ENCODE measurements at regions not wholly inside any gene's neighbourhood (a gene's known extent, or its start where the extent isn't known, plus 50 kb on each side); places are given as distances from the start of the nearest gene placed in this dataset.
"Not testable (repeated sequence)": the region's sequence is repeated elsewhere in the genome, so short reads cannot be mapped to it uniquely, and the experiment has no call there.

DNA sequence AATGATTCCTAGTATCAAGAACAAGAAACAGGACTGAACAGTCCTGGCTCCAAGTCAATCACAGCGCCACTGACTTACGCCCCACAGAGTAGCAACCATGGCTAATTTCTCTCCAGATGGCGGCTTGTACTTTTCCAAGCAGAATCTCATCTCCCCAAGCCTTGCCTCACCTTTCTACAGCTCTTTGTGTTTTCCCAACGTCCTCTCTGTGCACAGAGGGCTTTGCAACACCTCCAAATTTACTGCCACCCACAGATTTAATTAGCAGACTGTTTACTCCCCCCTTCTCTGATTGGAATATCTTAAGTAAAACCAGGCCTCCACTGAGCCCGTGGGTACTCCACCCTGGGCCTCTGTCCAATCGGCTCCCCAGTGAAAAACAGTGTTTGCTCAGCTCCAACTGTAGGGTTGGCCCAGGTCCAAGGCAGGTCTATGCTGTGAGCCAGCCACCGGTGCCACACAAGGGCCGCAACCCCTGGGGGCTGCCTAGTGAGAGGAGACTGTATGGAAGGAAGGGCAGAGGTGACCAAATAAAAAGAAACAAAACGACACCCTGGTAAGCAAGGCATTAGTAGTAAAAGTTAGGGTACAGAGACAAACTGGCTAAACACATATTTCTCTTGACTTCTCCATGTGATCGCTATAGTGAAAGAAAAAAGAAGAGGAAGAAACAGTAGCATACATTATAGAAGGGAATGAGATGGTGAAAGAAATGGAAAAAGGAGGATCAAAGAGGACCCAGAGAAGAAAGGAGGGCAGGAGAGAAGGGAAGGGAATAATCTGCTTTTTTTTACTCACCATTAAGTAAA, 128.4 kb upstream of the SOD1 start:
- no peak for DNase-seq

DNA sequence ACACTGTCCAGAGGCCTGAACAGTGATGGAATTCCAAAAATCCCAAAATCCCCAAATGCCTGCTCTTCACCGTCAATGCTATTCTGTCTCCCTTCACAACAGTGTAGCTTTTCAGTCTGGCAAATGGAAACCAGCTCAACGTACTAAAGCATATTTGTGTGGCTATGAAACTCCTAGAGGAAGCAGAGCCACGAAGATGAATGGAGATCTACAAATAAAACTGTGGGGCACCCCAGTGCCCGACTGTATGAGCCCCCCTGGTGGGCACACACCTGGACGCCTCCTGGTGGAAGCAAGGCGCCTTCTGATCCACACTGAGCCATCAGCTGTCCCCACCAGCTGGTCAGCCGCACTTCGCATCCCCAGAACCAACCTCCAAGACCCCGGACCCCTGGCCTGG, 129.1 kb upstream of the SOD1 start:
- DNase-seq = no peak

- DNase-seq = no peak
Observed at GRCh38 chr21:31529406-31529805, 130.1 kb upstream of the SOD1 start.

- DNase-seq = no peak
Observed at GRCh38 chr21:31526040-31526439, 133.5 kb upstream of the SOD1 start.

DNA sequence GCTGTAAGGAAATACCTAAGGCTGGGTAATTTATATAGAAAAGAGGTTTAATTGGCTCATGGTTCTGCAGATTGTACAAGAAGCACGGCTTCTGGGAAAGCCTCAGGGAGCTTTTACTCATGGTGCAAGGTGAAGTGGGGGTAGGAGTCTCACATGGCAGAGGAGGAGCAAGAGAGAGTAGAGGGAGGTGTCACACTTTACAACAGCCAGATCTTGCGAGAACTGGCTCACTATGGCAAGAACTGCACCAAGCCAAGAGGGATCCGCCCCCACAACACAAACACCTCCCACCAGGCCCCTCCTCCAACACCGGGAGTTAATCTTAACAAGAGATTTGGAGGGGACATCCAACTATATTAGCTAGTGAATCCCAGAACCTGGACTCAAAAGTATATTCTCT, 135.4 kb upstream of the SOD1 start:
- DNase-seq = no peak

GRCh38 chr21:31521515-31521914, 138.0 kb upstream of the SOD1 start:
- no peak for DNase-seq

DNA sequence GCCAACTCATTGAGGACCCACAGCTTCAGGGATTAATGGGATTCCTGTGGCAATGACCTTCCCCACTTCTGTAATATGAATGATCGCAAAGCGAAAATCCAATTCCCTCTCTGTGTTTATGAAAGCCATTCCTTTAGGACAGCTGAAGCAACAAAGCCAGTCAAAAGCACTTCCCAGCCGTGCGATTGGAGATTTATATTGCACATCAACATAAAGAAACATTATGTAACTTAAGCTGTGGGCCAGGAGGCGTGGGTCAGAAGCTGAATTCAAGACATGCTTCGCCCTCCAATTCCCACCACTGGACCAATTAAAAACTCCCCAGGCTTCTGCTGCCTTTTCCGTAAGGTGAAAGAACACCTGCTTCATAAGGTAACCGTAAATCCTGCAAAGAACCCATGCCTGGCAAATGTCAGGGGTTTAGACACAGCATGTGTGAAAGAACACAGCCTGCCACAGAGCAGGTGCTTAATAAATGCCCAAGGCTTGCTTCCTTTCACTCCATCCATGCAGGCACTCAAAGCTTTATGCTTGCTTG, 138.9 kb upstream of the SOD1 start:
- no peak for DNase-seq

- DNase-seq = no peak
Observed at GRCh38 chr21:31518580-31518979, 140.9 kb upstream of the SOD1 start.

DNA sequence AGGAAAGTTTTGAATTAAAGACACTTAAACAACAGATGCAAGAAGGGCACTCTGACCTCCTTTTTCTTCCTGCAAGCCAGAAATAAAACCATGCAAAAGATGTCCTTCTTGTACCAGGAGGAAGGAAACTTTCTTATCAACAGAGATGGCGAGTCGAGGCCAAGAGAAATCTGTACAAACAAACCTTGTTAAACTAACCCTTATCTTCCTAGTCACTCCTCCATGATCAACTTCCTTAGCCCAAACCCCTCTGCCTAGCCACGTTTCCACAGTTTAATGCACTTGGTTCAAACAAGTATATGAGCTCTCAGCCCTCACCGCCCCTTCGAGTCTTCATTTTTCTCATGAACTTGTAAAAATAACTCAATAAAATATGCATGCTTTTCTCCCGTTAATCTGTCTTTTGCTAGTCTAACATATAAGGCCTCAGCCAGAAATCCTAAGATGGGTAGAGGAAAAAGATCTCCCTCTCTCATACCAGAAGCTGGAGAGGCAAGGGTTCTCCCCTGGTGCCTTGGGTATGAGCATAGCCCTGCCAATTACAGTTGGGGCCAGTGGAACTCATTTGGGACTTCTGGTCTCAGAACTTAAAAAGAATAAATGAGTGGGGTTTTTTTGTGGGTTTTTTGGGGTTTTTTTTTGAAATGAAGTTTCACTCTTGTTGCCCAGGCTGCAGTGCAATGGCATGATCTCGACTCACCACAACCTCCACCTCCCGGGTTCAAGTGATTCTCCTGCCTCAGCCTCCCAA, 141.7 kb upstream of the SOD1 start:
- DNase-seq = no peak

DNA sequence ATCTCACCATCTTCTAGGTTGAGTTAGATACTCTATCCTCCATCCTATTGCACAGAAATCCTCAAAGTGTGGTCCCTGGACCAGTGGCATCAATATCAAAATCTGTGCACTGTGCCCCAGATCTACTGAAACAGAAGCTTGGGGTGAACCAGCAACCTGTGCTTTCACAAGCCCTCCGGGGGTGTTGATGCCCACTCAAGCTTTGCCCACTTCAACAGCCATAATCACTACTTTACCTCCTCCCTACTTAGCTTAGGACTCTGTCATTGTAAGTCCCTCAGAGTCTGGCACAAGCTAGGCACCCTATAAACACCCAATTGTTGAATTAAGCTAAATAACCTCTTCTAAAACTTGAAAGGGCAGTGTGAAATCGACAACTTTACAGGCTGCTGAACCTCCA, 144.2 kb upstream of the SOD1 start:
- no peak for DNase-seq

- DNase-seq = no peak
Observed at GRCh38 chr21:31514598-31514997, 144.9 kb upstream of the SOD1 start.

DNA sequence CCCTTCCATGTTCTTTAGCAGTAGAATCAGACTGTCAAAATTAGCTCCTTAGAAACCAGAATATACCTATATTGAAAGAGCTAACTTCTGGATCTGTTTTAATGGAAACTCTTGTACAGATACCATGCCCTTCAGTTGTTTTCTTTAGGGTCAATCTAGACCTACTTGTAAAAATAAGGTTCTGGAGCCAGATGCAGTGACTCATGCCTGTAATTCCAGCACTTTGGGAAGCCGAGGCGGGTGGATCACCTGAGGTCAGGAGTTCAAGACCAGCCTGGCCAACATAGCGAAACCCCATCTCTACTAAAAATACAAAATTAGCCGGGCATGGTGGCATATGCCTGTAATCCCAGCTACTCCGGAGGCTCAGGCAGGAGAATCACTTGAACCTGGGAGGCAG, 146.0 kb upstream of the SOD1 start:
- not testable (repeated sequence) for DNase-seq

GRCh38 chr21:31511999-31512398, 147.5 kb upstream of the SOD1 start:
- not testable (repeated sequence) for DNase-seq

- no peak for DNase-seq
Observed at GRCh38 chr21:31511258-31511657, 148.2 kb upstream of the SOD1 start.

DNA sequence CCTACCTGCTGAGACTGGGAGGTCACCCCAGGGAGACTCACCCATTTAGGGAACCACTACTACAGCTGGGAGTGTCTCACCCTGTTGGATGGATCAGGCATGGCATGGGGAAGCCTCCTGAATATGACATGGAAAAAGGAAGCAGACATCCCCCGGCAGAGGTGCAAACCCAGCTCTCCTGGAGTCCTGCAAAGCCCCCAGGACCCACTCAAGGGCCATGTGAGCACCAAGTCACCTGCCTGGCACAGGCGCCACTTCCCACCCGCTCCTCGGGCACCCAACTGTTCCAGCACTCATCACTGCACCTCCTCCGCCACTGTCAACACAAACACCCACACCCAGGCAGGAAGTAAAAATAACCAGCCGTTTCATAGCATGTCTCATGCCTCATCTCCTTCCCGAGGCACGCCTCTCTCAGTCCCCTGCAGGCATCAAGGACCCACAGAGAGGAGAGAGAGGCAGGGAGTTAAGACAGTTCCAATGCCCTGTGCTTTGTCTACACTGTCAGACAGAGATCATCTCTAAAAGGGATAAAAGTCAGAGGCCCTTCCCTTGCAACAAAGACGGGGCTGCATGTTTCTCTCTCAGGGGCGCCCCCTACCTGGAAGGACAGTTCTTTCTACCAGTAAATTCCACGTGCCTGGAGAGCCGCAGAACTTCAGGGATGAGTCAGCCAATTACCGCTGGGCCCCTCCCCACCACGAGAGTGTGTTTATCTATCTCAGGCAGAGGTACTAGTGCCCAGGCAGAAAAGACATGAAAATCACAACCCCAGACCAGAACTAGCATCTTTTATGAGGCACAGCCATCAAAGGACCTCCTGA, 150.1 kb upstream of the SOD1 start:
- DNase-seq = no peak

DNA sequence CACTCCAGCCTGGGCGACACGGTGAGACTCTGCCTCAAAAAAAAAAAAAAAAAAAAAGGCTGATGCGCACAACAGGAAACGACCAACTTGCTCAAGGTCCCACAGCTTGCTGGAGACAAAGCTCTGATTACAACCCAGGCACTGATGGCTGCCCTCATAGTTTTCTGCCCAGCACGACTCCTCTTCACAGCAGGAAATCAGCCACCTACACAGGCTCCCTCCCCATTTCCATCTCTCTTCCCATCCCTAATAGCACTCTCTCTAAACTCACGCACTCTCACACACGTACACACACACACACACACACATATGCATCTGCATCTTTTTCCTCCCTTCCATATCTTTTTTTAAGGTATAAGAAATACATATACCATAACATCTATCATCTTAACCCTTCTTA, 153.5 kb upstream of the SOD1 start:
- DNase-seq = no peak

DNA sequence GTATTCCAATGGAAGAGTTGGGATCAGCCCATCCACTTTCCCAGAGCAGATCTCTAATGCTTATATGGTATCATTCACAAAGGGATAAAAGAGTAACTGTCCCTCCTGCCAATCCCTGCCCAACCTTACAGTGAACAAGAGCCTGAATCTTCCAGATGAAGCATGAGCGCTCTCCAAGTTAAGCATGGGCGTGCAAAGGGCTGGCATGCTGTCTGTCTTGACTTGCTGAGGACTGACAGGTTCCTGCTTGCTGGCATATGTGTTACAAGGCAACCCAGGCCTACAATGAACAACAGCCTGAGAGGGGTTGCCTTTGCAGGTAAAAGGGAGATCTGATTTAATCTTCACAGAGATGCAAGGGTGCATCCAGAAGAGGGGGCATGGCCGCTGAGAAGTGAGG, 155.6 kb upstream of the SOD1 start:
- DNase-seq = no peak

GRCh38 chr21:31503467-31503866, 156.0 kb upstream of the SOD1 start:
- DNase-seq = no peak

- DNase-seq = no peak
Observed at GRCh38 chr21:31502537-31503143, 156.9 kb upstream of the SOD1 start.

GRCh38 chr21:31501926-31502325, 157.6 kb upstream of the SOD1 start:
- no peak for DNase-seq

GRCh38 chr21:31500982-31501381, 156.9 kb upstream of the TIAM1 start:
- DNase-seq = no peak

- DNase-seq = no peak
Observed at GRCh38 chr21:31500071-31500470, 156.0 kb upstream of the TIAM1 start.

- DNase-seq = no peak
Observed at GRCh38 chr21:31498985-31499384, 154.9 kb upstream of the TIAM1 start.

Measured in SIG-M5 (cell line).